Stimulated activated CD4-positive, alpha-beta T cell treated with anti-CD3 and anti-CD28 coated beads, Interleukin-1b, Interleukin-23, amount 100 ng/mL, for 48 hours (primary cell): ENCODE measurements at regions not wholly inside any gene's neighbourhood (a gene's known extent, or its start where the extent isn't known, plus 50 kb on each side); places are given as distances from the start of the nearest gene placed in this dataset.
"Not testable (repeated sequence)": the region's sequence is repeated elsewhere in the genome, so short reads cannot be mapped to it uniquely, and the experiment has no call there.

Source experiments
- DNase-seq: peaks from one replicate; pipeline ENCODE4 v3.0.0-alpha.2; 2020

- no peak for DNase-seq
These were observed 246.3 kb downstream of the LRRC70 start for GRCh38 chr5:62824936-62825335.

DNA sequence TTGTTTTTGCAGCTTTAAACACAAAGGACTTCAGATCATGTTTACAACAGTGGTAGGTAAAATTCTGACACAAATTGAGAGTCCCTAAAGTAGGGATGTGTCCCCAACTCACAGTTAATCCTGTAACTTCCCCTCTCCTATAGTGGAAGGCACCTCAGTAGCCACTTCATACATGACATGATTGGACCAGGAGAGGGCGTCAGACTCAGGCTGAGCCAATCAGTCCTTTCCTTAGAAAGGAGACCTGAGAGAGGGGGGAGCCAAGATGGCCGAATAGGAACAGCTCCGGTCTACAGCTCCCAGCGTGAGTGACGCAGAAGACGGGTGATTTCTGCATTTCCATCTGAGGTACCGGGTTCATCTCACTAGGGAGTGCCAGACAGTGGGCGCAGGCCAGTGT lies 238.4 kb downstream of the LRRC70 start:
- not testable (repeated sequence) for DNase-seq

- no peak for DNase-seq
These were observed 236.4 kb downstream of the LRRC70 start for GRCh38 chr5:62814991-62815390.

DNA sequence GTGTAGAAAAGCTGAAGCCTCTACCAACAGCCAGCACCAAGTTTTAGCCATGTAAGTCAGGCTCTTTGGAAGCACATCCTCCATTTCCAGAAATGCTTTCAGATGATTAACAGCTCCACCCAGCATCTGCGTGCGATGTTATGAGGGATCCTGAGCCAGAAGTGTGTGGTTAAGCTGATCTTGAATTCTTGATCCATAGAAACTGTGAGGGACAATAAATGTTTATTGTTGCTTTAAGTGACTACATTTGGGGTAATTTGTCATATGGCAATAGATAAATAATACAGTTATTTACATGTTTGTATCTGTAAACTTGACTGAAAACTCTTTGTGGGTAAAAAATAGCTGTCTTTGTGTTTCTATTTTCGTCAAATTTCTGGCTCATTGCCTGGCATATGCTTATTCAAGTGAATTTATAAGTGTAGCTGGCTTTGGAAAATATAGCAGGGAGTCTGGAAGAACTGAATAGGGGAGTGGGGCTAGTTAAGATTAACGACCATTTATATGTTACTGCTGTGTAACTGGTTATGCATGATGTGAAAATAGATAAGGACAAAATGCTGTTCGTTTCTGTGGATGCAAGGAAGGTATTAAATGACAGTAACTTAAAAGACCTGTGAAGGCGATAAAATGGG lies 234.1 kb downstream of the LRRC70 start:
- DNase-seq: no peak

DNA sequence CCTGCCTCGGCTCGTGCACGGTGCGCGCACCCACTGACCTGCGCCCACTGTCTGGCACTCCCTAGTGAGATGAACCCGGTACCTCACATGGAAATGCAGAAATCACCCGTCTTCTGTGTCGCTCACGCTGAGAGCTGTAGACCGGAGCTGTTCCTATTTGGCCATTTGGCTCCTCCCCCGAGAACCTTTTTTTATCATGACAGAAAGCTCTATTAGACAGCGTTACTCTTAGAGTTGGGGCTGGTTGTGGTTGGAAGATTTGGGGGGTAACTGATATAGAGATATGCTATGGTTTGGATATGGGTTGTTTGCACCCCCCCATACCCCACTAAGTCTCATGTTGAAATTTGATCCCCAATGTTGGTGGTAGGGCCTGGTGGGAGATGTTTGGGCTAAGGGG lies 226.2 kb downstream of the LRRC70 start:
- not testable (repeated sequence) for DNase-seq

DNA sequence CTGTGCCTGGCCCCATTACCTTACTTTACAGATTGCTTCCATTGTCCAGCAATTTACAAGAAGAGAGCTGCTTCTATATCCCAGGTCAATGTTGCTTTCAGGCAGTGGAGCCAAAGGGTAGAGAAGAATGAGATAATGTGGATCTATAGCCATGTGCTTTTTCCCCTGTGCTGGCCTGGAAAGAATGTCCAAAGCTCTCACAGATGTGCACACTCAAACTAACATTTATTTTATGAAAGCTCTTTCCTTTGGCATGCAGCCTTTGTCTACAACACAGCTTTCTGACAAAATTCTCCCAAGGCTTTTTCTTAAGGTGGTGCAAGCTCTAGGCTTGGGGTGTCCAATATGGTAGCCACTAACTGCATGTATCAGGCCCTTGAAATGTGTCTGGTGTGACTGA lies 217.3 kb downstream of the LRRC70 start:
- DNase-seq: no peak

- no peak for DNase-seq
These were observed 215.8 kb downstream of the LRRC70 start for GRCh38 chr5:62794456-62794855.

DNA sequence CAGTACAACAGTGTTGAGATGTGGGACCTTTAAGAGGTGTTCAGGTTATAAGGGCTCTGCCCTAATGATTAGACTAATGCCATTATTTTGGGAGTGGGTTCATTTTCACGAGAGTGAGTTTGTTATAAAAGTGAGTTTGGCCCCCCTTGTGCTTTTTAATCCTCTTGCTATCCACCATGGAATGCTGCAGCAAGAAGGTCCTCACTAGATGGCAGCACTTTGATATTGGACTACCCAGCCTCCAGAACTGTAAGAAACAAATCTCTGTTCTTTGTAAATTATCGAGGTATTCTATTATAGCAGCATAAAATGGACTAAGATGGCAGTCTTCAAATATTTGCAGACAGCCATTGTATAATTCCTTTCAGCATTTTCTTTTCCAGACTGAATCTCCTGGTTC lies 212.4 kb downstream of the LRRC70 start:
- no peak for DNase-seq

DNA sequence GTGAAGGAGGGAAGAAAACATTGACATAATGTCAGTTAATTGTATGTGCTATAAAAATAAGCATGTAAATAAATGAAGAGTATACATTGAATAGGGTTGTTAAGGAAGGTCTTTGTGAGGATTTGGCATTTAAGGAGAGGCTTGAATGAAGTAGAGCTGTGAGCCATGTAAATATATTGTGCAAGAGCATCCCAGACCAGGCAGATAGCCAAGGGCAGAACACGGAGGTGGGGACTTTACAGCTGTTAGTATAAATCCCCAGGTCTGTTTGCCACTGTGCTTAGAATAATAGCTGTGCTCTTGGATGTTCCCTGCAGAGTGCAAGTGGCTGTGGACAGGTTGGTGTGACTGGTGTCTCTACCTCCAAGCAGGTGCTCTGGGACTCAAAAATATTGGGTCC lies 211.7 kb downstream of the LRRC70 start:
- DNase-seq: no peak

DNA sequence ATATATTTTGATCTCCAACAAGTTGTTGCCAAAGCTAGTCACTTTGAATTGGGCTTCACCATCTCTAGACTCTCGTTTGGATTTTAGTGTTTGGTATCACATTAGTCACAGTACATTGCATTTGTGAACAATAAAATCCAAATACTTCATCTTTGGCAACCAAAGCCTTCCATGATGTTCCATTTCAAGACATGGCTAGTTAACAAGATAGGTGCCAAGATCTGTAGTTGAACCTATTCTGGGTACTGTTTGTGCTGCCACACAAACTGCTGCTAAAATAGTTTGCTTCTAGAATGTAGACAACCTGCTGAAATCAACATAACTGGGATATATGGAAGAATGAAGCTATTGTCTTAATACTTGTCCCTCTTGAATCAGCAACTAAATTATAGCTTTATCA lies 207.5 kb downstream of the LRRC70 start:
- no peak for DNase-seq

- DNase-seq: no peak
These were observed 207.0 kb downstream of the LRRC70 start for GRCh38 chr5:62785588-62785987.

DNA sequence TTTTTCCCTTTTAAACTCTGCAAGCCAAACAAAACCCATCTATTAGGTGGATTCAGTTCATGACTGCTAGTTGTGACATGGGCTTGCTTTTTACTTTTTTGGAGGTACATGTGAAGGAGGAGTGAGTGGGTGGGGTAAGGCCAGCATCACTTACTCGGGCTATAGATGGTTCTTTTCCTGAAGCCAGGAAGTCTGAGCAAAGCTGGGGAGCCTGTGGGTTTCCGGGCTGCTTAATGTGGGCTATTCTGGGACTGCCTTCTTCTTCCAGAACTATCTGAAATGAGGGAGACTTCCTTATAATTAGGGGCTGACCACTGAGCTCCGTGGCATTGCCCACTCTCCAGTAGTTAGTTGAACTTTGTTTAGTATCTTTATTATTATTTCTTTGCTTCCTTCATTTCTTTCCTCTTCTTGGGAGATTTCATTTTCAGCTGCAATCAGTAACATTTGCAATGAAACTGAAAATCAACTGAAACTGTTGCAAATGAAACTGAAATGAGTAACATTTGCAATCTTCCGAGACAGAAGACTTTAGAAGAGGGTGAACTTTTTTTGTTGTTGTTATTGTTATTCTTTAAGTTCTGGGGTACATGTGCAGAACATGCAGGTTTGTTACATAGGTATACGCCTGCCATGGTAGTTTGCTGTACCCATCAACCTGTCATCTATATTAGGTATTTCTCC lies 204.9 kb downstream of the LRRC70 start:
- no peak for DNase-seq

GRCh38 chr5:62780888-62781287 lies 202.3 kb downstream of the LRRC70 start:
- DNase-seq: no peak

- no peak for DNase-seq
These were observed 201.6 kb downstream of the LRRC70 start for GRCh38 chr5:62780230-62780629.

GRCh38 chr5:62779010-62779422 lies 200.4 kb downstream of the LRRC70 start:
- no peak for DNase-seq

- DNase-seq: no peak
These were observed 199.8 kb downstream of the LRRC70 start for GRCh38 chr5:62778316-62779009.

GRCh38 chr5:62777081-62777480 lies 198.5 kb downstream of the LRRC70 start:
- not testable (repeated sequence) for DNase-seq

GRCh38 chr5:62776592-62776991 lies 198.0 kb downstream of the LRRC70 start:
- not testable (repeated sequence) for DNase-seq

DNA sequence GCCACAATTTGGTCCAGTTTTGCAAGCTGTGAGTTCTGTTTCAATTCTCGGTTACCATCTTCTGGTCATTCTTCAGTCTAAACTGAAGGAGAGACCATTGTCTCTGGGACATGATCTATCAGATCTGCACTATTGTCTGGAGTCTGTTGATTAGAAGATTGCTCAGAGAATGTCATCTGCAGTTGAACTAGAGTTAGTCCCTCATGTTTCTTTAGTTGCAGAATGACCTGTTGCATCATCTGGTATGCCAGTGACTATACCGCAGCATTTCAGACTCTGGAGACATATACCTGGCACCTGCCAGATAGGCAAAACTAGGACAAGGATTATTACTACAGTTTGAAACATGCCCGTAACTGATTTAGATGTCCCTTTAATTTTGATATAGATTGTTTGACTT lies 194.8 kb downstream of the LRRC70 start:
- DNase-seq: no peak

DNA sequence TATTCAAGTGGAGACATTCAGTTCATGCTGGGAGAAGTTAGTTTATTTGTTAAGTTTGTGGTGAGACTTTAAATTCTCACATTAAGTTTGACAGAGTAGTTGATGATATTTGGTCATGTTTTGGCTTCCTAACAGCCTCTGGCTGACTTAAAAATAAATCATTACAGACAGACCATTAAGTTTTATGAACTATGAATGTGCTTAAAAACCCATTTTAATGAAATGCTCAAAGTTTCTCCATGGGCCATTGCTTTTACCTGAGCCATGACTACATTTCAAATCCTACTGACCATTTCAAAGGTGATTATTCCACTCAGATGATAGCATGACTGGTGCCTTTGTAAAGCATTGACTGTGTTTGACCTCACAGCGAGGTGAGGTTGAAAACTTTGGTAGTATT lies 192.7 kb downstream of the LRRC70 start:
- DNase-seq: no peak

DNA sequence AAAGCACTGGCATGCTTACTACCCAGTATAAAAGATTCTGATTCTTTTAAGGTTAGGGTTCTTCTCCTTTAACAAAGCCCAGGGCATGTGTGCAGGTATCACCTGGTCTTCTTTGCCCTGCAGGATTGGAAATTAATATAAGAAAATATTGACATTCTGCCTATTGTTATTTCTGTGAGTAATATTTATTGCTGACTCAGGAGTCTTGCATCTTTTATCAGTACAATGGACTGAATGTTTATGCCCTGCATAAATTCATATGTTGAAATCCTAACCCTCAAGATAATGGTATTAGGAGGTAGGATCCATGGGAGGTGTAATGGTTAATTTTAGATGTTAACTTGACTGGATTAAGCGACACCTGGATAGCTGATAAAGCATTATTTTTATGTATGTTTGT lies 189.0 kb downstream of the LRRC70 start:
- no peak for DNase-seq

- DNase-seq: no peak
These were observed 188.5 kb downstream of the LRRC70 start for GRCh38 chr5:62767077-62767476.

GRCh38 chr5:62762503-62762902 lies 183.9 kb downstream of the LRRC70 start:
- DNase-seq: no peak

DNA sequence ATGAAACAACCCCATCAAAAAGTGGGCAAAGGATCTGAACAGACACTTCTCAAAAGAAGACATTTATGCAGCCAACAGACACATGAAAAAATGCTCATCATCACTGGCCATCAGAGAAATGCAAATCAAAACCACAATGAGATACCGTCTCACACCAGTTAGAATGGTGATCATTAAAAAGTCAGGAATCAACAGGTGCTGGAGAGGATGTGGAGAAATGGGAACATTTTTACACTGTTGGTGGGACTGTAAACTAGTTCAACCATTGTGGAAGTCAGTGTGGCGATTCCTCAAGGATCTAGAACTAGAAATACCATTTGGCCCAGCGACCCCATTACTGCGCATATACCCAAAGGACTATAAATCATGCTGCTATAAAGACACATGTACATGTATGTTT lies 179.1 kb downstream of the LRRC70 start:
- DNase-seq: not testable (repeated sequence)
